Kidney capillary endothelial cell (primary cell): ENCODE measurements at regions not wholly inside any gene's neighbourhood (a gene's known extent, or its start where the extent isn't known, plus 50 kb on each side); places are given as distances from the start of the nearest gene placed in this dataset.

Experiments used
- DNase-seq: peaks from one replicate; pipeline ENCODE4 v3.0.0-alpha.2; 2018; ENCODE audit warnings: low spot score

DNA sequence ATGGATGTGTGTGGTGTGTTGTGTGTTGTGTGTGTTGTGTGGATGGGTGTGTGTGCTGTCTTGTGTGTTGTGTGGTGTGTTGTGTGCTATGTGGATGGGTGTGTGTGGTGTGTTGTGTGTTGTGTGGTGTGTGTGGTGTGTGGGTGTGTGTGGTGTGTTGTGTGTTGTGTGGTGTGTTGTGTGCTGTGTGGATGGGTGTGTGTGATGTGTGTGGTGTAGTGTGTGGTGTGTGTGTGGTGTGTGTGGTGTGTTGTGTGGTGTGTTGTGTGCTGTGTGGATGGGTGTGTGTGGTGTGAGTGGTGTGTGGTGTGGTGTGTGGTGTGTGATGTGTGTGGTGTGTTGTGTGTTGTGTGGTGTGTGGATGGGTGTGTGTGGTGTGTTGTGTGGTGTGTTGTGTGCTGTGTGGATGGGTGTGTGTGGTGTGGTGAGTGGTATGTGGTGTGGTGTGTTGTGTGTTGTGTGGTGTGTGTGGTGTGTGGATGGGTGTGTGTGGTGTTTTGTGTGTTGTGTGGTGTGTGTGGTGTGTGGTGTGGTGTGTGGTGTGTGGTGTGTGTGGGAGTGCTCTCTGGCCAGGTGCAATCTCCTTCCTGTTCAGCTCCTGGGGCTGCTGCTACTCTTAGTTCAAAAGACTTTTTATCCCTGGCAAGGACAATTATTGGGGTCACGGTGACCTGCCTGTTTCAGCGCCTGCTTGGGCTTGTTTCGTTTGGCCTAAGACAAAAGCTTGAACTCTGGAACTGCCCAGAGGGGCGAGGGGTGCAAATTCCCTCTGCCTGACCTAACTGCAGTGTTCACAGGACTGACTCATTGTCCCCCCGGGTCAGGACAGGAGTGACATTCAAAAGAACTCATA, 101.1 kb downstream of the UBIAD1 start:
- no peak for DNase-seq

DNA sequence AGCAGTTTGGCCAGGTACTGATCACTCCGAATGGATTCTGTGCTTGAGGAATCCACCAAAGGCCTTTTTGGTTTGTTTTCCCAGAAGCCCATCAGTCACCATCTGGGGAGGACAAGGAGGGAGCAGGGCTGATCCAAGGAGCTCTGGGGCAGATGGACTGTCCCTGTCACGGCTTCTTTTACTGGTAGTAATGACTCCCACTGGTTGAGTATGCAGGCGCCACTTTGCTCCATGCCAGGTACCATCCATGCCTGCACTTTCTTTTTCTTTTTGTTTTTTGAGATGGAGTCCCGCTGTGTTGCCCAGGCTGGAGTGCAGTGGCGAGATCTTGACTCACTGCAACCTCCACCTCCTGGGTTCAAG, 101.7 kb downstream of the UBIAD1 start:
- no peak for DNase-seq

DNA sequence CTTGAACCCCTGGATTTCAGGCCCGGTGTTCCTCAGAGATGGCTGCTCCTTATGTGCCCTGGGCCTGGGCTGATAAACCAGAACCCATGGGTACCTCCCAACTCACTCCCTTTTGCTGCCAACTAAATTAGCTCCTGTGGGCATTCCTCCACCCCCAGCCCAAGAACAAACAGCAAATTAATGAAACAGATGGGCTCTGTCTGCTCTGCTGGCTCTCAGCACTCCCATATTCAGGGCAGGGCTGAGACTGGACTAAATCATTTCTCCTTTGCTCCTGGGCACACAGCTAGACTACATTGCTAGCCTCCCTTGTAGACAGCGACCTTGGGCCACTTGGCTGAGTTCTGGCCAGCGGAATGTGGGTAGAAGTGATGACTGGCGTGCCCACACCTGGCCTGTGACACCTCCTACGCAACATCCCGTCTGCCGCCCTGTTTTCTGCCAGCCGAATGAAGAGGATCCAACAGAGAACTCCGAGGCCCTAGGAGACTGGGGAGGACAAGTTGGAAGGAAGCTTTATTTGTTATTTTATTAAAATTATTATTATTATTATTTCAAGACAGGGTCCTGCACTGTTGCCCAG, 101.9 kb upstream of the DISP3 start:
- no peak for DNase-seq

DNA sequence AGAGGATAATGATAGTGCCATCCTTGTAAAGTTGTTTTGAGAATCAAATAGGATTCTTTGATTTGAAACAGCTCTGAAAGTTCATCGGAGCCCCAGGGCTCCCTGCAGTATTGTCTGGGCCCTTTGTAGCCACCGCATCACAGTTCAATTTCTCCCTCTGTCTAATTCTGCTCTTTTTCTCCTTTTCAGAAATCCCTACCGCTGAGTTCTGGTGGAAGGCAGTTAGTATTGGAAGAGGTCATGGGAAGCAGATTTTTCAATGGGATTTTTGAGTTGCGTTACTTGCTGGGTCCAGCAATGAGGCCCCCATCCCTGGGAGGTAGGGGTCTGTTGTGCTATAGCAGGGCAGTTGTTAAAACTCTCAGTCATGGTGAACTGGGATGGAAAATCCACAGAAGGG, 101.0 kb upstream of the DISP3 start:
- DNase-seq, result no peak

DNA sequence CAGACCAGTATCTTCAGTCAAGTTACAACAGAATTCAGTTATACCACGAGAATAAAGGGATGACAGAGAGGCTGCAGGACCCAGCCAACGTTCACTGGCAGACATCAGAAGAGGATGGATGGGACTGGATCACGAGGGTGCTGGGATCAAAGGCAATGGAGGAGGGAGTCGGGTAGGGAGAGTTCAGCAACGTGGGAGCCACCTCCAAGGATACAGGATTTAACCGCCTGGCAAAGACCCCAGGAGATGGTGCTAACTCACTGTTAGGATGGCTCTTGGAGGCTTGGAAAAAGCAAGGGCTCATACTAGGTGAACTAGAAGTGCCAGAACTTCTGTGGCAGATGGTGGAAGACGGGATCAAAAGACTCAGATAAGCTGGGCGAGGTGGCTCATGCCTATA, 99.1 kb upstream of the DISP3 start:
- no peak for DNase-seq

DNA sequence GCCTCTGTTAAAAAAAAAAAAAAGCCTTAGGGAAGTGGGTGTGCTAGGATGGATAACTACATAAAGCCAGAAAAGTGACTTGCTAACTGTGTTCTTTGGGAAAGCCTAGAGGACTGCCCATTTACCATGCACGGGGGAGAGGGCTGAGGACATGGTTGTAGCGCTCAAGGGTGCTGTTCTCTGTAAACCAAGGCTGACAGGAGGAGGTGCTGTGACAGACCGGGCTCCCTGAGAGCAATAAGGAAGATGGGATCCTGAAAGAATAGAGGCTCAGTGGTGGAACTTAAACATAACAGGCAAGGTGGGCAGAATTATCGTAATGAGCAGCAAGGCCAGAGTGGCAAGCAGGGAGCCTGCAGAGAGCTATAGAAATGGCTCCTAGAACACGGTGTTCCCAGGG, 98.5 kb upstream of the DISP3 start:
- no peak for DNase-seq

DNA sequence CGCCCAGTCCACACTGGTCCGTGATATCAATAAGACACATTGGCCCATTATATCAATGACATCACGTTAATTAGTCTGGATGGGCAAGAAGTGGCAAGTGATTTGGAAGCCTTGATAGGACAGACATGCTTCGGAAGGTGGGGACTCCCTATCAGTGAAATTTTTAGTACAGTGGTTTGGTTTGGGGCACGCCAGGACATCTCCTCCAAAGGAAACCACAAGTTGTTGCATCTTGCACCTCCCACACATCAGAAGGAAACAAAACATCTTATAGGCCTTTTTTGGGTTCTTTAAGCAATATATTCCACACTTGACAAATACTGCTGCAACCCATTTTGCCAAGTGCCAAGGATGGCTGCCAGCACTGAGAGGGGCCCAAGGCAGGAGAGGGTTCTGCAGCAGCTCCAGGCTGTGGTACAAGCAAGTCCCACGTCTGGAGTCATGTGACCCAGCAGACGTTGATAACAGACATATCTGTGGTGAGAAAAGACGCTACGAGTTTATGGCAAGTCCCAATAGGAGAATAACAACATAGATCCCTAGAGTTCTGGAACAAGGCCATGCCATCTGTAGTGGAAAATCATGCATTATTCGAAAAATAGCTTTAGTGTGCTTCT, 95.3 kb upstream of the DISP3 start:
- no peak for DNase-seq

DNA sequence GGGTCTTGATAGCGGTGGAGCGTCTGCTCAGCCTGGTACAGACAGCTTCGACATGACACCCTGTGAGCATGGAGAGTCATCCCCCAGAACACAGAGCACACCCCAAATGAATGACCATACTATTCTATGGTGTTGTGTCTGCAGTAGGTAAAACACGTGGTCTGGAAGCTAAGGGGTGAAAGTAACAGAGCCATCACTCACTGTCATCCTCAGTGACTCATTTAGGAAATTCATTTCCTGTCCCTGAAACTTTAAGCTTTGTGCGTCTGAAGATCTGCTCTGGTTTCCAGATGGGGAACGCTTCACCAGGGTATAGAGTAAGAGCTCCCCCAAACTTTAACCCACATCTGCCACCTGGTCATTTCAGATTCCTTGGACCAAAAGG, 94.8 kb upstream of the DISP3 start:
- DNase-seq, result peak; percentile 31

DNA sequence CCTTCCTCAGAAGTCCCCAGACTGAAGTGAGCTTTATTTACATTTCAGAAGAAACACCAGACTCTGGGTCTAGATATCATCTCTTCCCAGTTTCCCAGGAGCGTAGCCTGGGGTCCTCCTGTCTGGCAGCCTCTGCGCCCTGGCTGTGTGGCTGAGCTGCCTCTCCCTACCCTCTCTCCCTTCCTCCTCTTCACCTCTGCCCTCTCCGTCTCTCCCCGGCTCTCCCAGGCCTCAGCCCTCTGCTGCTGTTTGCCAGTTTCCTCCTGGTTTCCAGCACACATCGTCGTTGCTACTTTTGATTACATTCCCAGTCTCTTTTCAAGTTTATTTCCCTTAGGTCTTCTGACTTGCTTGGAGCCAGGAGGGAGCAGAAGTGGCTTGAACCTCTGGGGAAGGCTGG, 91.1 kb upstream of the DISP3 start:
- no peak for DNase-seq

DNA sequence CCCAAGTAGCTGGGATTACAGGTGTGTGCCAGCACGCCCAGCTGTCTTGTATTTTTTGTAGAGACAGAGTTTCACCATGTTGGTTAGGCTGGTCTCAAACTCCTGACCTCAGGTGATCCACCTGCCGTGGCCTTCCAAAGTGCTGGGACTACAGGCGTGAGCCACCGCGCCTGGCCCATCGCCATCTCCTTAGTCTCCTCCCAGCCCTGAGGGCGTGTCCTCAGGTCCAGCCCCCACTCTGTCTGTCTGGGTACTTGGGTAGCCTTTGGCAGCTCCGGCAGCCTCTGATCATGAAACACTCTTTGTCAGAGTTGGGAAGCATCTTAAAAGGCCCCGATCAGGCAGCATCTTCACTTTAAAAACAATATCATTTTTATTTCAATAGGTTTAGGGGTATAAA, 90.3 kb upstream of the DISP3 start:
- DNase-seq, result no peak

DNA sequence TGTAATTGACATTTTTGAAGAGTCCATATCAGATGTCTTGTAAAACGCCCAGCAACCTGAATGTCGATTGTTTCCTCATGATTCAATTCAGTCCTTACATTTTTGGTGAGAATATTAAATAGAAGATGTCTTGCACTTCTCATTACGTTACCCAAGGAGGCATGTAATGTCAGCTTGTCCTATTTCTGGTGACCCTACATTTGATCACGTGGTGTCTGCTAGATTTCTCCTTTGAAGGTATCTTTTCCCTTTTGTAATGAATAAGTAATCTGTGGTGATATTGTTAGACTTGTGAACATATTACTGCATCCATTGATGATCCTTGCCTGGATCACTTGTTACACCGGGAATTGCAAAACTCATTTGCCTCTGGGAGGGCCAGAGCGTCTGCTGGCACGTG, 87.6 kb upstream of the DISP3 start:
- DNase-seq, result no peak

DNA sequence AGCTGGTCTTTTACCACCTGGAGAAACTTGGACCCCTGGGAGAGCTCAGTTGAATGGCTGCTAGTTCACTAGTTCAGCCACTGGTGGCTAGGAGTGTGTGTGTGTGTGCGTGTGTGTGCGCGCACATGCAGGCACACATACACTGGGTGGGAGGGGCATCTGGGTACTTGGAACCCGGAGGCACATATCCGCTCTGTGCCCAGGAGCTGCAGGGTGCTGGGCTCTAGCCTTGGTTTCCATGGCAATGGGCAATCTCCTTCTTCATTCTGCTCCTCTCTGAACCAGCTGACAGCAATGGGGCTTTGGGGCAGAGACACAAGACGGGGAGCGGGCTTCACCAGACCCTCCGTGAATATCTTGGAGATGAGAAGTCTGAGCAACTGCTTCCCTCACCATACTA, 87.1 kb upstream of the DISP3 start:
- no peak for DNase-seq

DNA sequence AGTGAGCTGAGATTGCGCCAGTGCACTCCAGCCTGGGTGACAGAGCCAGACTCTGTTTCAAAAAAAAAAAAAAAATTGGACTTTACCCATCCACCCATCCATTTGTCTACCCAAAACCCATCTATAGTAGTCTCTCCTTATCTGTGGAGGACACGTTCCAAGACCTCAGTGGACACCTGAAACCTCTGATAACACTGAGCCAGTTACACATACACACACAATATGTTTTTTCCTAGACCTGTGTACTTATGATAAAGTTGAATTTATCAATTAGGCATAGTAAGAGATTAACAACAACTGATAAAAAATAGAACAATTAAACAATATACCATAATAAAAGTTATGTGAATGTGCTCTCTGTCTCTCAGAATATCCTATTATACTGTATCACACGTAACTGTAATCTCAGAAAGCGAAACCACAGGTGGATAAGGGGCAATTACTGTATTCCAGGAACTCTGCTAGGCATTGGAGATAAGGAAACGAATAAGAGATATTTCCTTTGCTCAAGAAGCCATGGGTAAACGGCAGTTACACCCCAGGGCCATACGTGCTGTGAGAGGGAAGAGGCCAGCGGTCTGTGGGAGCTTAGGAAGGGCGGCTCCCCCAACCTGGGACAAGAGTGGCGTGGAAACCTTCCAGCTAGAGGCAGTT, 84.2 kb upstream of the DISP3 start:
- DNase-seq, result no peak

DNA sequence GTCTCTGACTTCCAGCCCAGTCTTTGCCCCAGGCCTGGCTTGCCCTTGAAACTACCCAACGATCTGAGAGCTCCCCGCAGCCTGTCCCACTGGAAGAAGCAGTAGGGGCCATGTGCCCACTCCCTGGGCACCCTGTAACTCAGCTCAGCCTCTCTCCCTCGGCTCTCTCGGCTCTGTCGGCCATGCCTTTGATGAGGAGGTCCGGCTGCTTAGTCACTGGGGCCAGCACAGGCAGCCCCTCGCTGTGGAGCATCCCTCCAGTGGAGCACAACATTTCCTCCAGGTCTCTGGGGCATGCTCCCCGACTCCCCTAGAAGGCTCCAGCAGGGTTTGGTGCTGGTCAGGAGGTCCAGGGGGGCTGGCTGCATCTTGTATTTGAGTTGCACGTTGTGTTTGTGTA, 83.3 kb upstream of the DISP3 start:
- no peak for DNase-seq

DNA sequence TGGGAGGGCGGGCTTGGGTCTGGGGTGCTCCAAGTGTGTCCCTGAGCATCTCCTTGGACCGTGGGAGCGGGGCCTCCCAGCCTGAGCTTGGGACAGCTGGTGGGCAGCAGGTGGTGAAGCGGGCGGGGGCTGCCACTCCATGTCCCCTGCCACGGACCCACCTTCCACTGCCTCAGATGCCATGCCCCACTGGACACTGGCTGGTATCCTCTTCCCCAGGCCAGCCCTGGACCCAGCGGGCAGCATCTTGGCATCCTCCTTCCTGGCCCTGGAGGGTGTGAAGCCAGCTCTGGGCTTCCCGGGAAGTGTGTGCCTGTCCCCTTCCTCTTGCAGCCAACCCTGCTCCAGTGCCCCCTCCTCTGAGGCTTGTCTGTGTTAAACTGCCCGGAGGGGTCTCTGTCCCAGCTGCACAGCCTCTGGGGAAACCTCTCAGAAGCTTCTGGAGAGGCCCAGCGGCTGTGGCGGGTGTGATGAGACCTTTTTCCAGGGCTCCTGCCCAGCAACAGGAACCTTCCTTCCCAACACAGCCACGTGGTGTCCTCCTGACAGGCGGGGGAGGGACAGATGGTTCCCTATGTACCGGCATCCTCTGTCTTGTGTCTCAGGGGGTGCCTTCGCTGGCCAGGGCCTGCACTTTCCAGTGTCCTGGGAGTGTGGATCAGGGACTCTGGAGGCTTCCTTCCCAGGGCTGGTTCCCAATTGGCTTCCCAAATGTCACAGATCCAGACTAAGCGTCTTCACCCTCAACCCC, 81.6 kb upstream of the DISP3 start:
- DNase-seq, result no peak

DNA sequence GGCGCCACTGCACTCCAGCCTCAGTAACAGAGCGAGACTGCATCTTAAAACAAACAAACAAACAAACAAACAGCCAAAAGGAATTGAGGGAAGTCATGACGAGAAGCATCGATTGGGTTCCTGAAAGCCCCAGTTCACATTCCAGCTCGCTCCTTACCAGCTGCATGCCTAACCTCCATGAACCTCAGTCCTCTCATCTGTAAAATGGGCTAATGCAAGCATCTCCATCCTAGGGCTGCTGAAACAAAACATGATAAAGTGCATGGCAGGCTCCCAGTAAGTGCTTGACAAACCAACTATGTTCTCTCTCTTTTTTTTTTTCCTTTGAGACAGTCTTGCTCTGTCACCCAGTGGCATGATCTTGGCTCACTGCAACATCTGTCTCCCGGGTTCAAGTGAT, 79.7 kb upstream of the DISP3 start:
- no peak for DNase-seq

DNA sequence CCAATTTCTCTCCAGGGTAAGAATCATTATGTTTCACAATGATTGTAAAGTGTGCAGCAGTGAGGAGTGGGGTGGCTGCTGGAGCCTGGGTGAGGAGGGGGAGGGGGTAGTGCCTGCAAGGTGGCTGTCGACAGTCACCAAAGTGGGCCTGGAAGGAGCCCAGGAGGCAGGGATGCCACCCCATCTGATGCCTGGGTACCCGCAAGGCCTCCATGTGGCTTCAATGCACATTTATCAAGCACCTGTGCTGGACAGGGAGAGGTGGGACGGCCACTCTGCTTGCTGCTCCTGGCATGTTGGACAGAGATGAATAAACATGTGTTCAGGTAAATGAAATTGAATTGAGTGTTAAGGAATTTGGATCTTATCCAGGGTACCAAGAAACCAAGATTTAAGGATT, 78.8 kb upstream of the DISP3 start:
- DNase-seq, result no peak

DNA sequence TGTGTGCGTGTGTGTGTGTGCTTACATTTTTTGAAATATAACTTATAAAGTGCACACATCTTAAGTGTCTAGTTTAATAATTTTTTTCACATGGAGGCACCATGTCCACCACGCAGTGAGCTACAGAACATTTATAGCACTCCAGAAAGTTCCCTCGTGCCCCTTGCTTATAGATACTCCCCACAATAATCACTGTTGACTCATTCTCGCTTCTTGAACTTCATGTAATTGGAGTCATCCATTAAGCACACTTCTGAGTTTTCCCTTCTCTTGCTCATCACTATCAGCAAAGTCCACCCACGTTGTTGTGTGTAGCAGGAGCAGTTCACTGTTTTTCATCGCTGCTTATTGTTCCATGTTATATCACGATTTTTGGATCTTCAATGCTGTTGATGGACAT, 78.4 kb upstream of the DISP3 start:
- DNase-seq, result no peak

DNA sequence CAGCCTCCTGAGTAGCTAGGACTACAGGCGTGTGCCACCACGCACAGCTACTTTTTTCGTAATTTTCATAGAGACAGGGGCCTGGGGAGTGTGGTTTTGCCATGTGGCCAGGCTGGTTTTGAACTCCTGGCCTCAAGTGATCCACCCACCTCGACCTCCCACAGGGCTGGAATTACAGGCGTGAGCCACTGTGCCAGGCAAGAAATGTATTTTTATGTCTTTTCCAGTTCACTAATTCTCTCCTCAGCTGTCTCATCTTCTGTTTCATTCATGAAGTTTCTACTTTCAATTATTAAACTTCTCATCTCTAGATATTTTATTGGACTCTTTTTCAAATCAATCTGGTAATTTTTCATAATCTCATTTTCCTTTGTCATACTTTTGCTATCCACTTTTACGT, 72.1 kb upstream of the DISP3 start:
- no peak for DNase-seq

DNA sequence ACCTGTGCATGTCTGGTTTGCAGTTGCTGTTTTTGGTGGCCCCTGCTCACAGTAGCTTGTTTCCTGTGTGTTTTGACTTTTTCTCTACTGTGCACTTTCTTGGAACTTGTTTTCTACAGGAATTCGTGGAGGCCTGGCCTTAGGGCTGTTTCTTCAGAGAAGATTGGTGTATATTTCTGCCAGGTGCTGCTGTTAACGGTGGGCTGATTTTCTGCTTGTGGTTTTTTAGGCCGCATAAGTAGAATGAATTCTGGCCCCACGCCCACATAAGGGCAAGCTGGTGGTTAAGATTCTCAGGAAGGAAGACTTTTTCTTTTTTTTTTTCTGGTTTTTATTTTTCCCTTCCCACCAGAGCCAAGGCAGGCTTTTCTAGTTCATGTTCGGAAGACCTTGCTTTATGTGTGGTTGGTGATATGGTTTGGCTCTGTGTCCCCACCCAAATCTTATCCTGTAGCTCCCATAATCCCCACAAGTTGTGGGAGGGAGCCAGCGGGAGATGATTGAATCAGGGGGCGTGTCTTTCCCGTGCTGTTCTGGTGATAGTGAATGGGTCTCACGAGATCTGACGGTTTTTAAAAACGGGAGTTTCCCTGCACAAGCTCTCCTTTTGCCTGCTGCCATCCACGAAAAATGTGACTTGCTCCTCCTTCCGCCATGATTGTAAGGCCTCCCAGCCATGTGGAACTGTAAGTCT, 71.5 kb upstream of the DISP3 start:
- DNase-seq, result no peak

DNA sequence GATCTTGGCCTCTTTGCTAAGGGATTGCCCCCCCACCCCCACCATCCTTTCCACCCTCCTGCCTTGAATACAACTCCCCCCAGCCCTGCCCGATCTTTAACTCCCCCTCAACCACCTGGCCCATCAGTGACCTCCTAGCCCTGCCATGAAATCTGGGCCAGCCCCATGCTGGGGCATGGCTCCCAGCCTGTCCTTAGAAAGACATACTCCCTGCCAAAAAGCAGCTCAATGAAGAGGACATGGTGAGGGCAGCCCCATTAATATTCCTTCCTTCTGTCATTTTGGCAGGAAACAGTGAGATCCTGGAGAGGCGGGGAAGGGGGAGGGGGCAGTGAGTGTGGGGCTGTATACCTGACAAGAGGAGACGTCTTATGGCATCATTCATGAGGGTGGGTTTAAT, 66.8 kb upstream of the DISP3 start:
- no peak for DNase-seq

DNA sequence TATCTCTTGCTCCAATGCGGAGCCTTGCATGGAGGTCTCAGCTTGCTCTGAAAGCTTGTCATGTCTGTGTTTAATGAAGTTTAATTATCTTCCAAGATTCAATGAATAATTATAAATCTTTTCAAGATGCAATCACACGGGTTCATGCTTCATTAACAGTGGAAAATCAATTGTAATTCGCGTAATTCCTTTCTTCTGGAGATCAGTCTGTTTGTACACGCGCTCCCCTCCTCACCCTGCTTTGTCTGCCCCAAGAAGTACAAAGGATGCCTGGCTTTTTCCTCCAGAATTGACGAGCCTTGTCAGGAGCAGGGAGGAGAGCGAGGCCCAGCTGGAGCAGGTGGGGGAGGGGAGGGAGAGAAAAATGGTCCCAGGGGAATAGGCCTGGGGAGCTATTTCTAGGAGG, 65.0 kb upstream of the DISP3 start:
- no peak for DNase-seq
